CD14-positive monocyte (primary cell): ENCODE measurements at regions not wholly inside any gene's neighbourhood (a gene's known extent, or its start where the extent isn't known, plus 50 kb on each side); places are given as distances from the start of the nearest gene placed in this dataset.

Experiments
- DNase-seq, 3 donors: peaks; one replicate each; pipeline ENCODE4 v3.0.0-alpha.2; 2011 to 2022
- H2AFZ ChIP-seq: 2 replicates; pipeline ENCODE4 v1.6.0; 2012; ENCODE audit warnings: mild to moderate bottlenecking, low read depth, low read length, inconsistent platforms; ENCODE audit not compliant: insufficient read depth, poor library complexity, severe bottlenecking
- H3K27ac ChIP-seq, 2 donors: 1 replicate in 1 of 2; 2 replicates in 1 of 2; pipeline ENCODE4 v1.5.1; 2012 to 2013; ENCODE audit warnings: low read length in 2 of 2, control low read depth in 1 of 2, inconsistent platforms in 1 of 2, low read depth in 1 of 2, mild to moderate bottlenecking in 1 of 2
- H3K27me3 ChIP-seq, 2 donors: one replicate each; pipeline versions ENCODE4 v1.6.0 to v1.6.1; 2011 to 2013; ENCODE audit warnings: low read length in 2 of 2; ENCODE audit not compliant: control insufficient read depth in 2 of 2, insufficient read depth in 2 of 2
- H3K36me3 ChIP-seq, 2 donors: replicated peaks in 1 of 2; 1 replicate in 1 of 2; 2 replicates in 1 of 2; pipeline versions ENCODE4 v1.5.1 to v1.6.1; 2012 to 2013; ENCODE audit warnings: low read length in 2 of 2, control low read depth in 1 of 2, inconsistent platforms in 1 of 2, mild to moderate bottlenecking in 1 of 2; ENCODE audit not compliant: insufficient read depth in 2 of 2, control insufficient read depth in 1 of 2
- H3K4me1 ChIP-seq, 2 donors: 1 replicate in 1 of 2; 2 replicates in 1 of 2; pipeline versions ENCODE4 v1.5.1 to v1.6.1; 2012 to 2013; ENCODE audit warnings: low read length in 2 of 2, control low read depth in 1 of 2, inconsistent platforms in 1 of 2, mild to moderate bottlenecking in 1 of 2, moderate library complexity in 1 of 2; ENCODE audit not compliant: insufficient read depth in 2 of 2, control insufficient read depth in 1 of 2
- H3K4me2 ChIP-seq: replicated peaks from 2 replicates; pipeline ENCODE3; 2012; ENCODE audit warnings: low read length, moderate library complexity, mild to moderate bottlenecking; ENCODE audit not compliant: poor library complexity, severe bottlenecking; ENCODE audit errors: extremely low read depth
- H3K4me3 ChIP-seq, 3 experiments: fragments of 200-600 bp in 1 of 3; sonication (generic) in 1 of 3; replicated peaks in 1 of 3; 1 replicate in 2 of 3; 2 replicates in 1 of 3; pipeline ENCODE4 v1.5.1; 2011 to 2013; ENCODE audit warnings: low read length in 3 of 3, mild to moderate bottlenecking in 3 of 3, control low read depth in 2 of 3, low read depth in 2 of 3, inconsistent platforms in 1 of 3, moderate library complexity in 1 of 3
- H3K79me2 ChIP-seq: 2 replicates; pipeline ENCODE4 v1.6.0; 2012; ENCODE audit warnings: mild to moderate bottlenecking, control low read depth, inconsistent platforms, low read length, moderate library complexity; ENCODE audit not compliant: insufficient read depth
- H3K9ac ChIP-seq: 2 replicates; pipeline ENCODE4 v1.6.0; 2017; ENCODE audit warnings: low read length, mild to moderate bottlenecking; ENCODE audit not compliant: insufficient read depth, poor library complexity, severe bottlenecking
- H3K9me3 ChIP-seq, 2 donors: replicated peaks in 1 of 2; 1 replicate in 1 of 2; 2 replicates in 1 of 2; pipeline versions ENCODE4 v1.5.1 to v1.6.1; 2012 to 2013; ENCODE audit warnings: low read length in 2 of 2, control low read depth in 1 of 2; ENCODE audit not compliant: control insufficient read depth in 1 of 2, insufficient read depth in 1 of 2
- H4K20me1 ChIP-seq: 2 replicates; pipeline ENCODE4 v1.6.0; 2012; ENCODE audit warnings: mild to moderate bottlenecking, low read length, control low read depth, moderate library complexity; ENCODE audit not compliant: insufficient read depth
- H3K27ac Mint-ChIP-seq, 7 donors: one replicate each; pipeline ENCODE4 v1.8.0; 2020; ENCODE audit warnings: mild to moderate bottlenecking in 7 of 7, mixed read lengths in 7 of 7, moderate library complexity in 6 of 7, inconsistent platforms in 2 of 7
- H3K27me3 Mint-ChIP-seq, 3 donors: one replicate each; pipeline ENCODE4 v1.8.0; 2021 to 2022; ENCODE audit warnings: low read depth in 3 of 3, mild to moderate bottlenecking in 3 of 3, mixed read lengths in 3 of 3, moderate library complexity in 3 of 3, inconsistent platforms in 1 of 3
- H3K36me3 Mint-ChIP-seq, 2 donors: one replicate each; pipeline ENCODE4 v1.8.0; 2020; ENCODE audit warnings: mixed read lengths in 2 of 2, inconsistent platforms in 1 of 2, mild to moderate bottlenecking in 1 of 2
- H3K4me1 Mint-ChIP-seq: one replicate; pipeline ENCODE4 v1.8.0; 2020; ENCODE audit warnings: mild to moderate bottlenecking, mixed read lengths
- H3K4me3 Mint-ChIP-seq, 2 donors: one replicate each; pipeline ENCODE4 v1.8.0; 2020; ENCODE audit warnings: mild to moderate bottlenecking in 2 of 2, mixed read lengths in 2 of 2, moderate library complexity in 1 of 2
- H3K9me3 Mint-ChIP-seq, 7 donors: one replicate each; pipeline ENCODE4 v1.8.0; 2020 to 2022; ENCODE audit warnings: mixed read lengths in 7 of 7, mild to moderate bottlenecking in 6 of 7, moderate library complexity in 6 of 7, inconsistent platforms in 2 of 7
- WGBS: methylation state at CpG from one replicate; pipeline ENCODE4 v1.1.5; 2013; ENCODE audit warnings: missing lambda C conversion rate; ENCODE audit not compliant: insufficient coverage; 5-methylcytosine and 5-hydroxymethylcytosine counted together
- intact Hi-C, 2 donors: fragments of 100-400 bp; cut with micrococcal nuclease; formaldehyde crosslinking; loops; one replicate each; pipeline versions ENCODE4 v1.15.0 to v1.15.1; 2023
- TF ChIP-seq, protein P1 (sequence below): fragments of 200-600 bp; IDR thresholded peaks from one replicate; pipeline ENCODE4 v1.8.0; 2022; ENCODE audit warnings: antibody characterized with exemption, mild to moderate bottlenecking

DNA sequence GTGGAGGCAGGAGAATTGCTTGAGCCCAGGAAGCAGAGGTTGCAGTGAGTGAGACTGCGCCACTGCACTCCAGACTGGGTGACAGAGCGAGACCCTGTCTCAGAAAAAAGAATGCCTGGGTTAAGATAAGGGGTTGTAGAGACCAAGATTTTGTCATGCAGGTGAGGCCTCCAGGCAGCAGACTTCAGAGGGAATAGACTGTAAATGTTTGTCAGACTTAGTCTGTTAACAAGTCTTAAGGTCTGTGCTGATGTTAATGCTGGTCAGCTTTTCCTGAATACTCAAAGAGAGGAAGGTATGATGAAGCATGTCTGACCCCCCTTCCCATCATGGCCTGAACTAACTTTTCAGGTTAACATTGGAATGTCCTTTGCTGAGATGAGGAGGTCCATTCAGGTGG, 83.0 kb upstream of the FUT8 start:
- H3K4me1 ChIP-seq, result peaks cover 17 to 25% of the 10 kb centered on the region in 2 donors
- intact Hi-C loops, result no loop called here
- Mint-ChIP-seq H3K9me3 (peaks cover 0 to 3% (median 0%) of the 10 kb centered on the region in 7 donors), H3K27me3 (peaks cover 8 to 16% (median 12%) of the 10 kb centered on the region in 3 donors), H3K4me3 (no peak overlapping the region), H3K4me1 (peaks cover 16% of the 10 kb centered on the region), H3K27ac (no peak overlapping the region), H3K36me3 (no peaks in the 10 kb centered on the region)
- H3K9me3 ChIP-seq, result no peaks in the 10 kb centered on the region
- H3K27ac ChIP-seq, result no peak overlapping the region
- H2AFZ ChIP-seq, result no peak overlapping the region
- H3K4me2 ChIP-seq, result no peak overlapping the region
- H3K9ac ChIP-seq, result no peak overlapping the region
- whole genome bisulfite sequencing, result 97% methylated on average over 2 of the region's 2 CpGs
- H3K36me3 ChIP-seq, result no peaks in the 10 kb centered on the region
- H4K20me1 ChIP-seq, result no peaks in the 10 kb centered on the region
- no peaks in the 10 kb centered on the region for H3K79me2 ChIP-seq
- H3K4me3 ChIP-seq, result no peak overlapping the region
- H3K27me3 ChIP-seq, result no peaks in the 10 kb centered on the region
- DNase-seq, result no peak
- TF ChIP-seq, protein P1, sequence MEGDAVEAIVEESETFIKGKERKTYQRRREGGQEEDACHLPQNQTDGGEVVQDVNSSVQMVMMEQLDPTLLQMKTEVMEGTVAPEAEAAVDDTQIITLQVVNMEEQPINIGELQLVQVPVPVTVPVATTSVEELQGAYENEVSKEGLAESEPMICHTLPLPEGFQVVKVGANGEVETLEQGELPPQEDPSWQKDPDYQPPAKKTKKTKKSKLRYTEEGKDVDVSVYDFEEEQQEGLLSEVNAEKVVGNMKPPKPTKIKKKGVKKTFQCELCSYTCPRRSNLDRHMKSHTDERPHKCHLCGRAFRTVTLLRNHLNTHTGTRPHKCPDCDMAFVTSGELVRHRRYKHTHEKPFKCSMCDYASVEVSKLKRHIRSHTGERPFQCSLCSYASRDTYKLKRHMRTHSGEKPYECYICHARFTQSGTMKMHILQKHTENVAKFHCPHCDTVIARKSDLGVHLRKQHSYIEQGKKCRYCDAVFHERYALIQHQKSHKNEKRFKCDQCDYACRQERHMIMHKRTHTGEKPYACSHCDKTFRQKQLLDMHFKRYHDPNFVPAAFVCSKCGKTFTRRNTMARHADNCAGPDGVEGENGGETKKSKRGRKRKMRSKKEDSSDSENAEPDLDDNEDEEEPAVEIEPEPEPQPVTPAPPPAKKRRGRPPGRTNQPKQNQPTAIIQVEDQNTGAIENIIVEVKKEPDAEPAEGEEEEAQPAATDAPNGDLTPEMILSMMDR, result no peak

DNA sequence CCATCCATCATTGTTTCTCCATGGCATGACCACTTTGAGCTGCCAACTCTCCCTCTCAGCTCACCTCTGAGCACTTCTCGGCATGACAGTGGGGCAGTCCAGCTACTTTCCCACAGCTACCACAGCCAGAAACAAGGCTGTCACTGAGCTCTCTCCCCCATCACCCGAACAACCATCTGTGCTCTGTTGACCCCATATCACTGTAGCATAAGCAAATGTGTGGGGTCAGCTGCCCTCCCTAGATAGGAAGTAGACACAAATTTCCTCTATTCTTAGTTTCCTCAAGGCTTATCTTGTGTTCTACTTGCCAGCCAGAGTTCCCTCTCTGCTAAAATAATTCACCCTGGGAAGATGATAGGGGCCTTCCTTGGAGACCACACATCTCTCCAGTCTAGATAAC, 82.6 kb upstream of the FUT8 start:
- no peak for DNase-seq
- no peaks in the 10 kb centered on the region for H4K20me1 ChIP-seq
- 67% methylated on average over 2 of the region's 2 CpGs for WGBS
- H3K9ac ChIP-seq, result no peak overlapping the region
- H3K79me2 ChIP-seq, result no peaks in the 10 kb centered on the region
- H2AFZ ChIP-seq, result no peak overlapping the region
- no peaks in the 10 kb centered on the region for H3K27me3 ChIP-seq
- no peaks in the 10 kb centered on the region for H3K9me3 ChIP-seq
- intact Hi-C loops, result no loop called here
- H3K27ac Mint-ChIP-seq, result no peak overlapping the region
- H3K4me3 Mint-ChIP-seq, result no peak overlapping the region
- TF ChIP-seq, protein P1, result no peak
- H3K36me3 Mint-ChIP-seq, result no peaks in the 10 kb centered on the region
- no peak overlapping the region for H3K4me2 ChIP-seq
- no peak overlapping the region for H3K4me3 ChIP-seq
- no peaks in the 10 kb centered on the region for H3K36me3 ChIP-seq
- no peak overlapping the region for H3K27ac ChIP-seq
- peaks cover 12 to 16% (median 12%) of the 10 kb centered on the region in 3 donors for H3K27me3 Mint-ChIP-seq
- H3K4me1 ChIP-seq, result peaks cover 17 to 27% of the 10 kb centered on the region in 2 donors
- peaks cover 0 to 3% (median 0%) of the 10 kb centered on the region in 7 donors for H3K9me3 Mint-ChIP-seq
- peaks cover 19% of the 10 kb centered on the region for H3K4me1 Mint-ChIP-seq
